Transverse colon (tissue), 4 donors: ENCODE measurements at regions not wholly inside any gene's neighbourhood (a gene's known extent, or its start where the extent isn't known, plus 50 kb on each side); places are given as distances from the start of the nearest gene placed in this dataset.

Experiments used
- CTCF ChIP-seq, 5 experiments: fragments of 200-600 bp in 3 of 5; fragments of 450-650 bp in 2 of 5; sonication (generic) in 3 of 5; IDR thresholded peaks; 1 replicate in 2 of 5; 2 replicates in 3 of 5; pipeline ENCODE4 v1.5.1; 2016 to 2017; ENCODE audit warnings: antibody characterized with exemption in 5 of 5, inconsistent platforms in 3 of 5, mild to moderate bottlenecking in 2 of 5, moderate library complexity in 1 of 5
- POLR2A ChIP-seq: fragments of 450-650 bp; IDR thresholded peaks from one replicate; pipeline ENCODE4 v1.6.1; 2016; ENCODE audit warnings: antibody characterized with exemption, mild to moderate bottlenecking, moderate library complexity
- POLR2AphosphoS5 ChIP-seq, 3 donors: sonication (generic); formaldehyde crosslinking; IDR thresholded peaks; one replicate each; pipeline ENCODE4 v1.6.1; 2016; ENCODE audit warnings: antibody characterized with exemption in 3 of 3

- TF ChIP-seq POLR2AphosphoS5 (IDR thresholded peaks at IDR 0.05) (no peak), CTCF (IDR thresholded peaks at IDR 0.05) (no peak), POLR2A (no peak)
Measured at GRCh38 chr12:42807766-42808165, 218.2 kb upstream of the PRICKLE1 start.
